ENCODE measurements at regions not wholly inside any gene's neighbourhood (a gene's known extent, or its start where the extent isn't known, plus 50 kb on each side); places are given as distances from the start of the nearest gene placed in this dataset.

GRCh38 chrX:43373032-43373431 is 283.1 kb upstream of the MAOA start:
- Histone ChIP-seq H3K4me3 (ENCODE audit: low read depth, low read length) (no peak overlapping the region), H3K9me3 (ENCODE audit: control insufficient read depth, insufficient read depth, low read depth, low read length) (no peaks in the 10 kb centered on the region), H3K36me3 (ENCODE audit: control insufficient read depth in 2 of 2, insufficient read depth in 1 of 2, low read length in 2 of 2) (no peaks in the 10 kb centered on the region), H3K4me1 (ENCODE audit: control insufficient read depth, insufficient read depth, low read length) (no peaks in the 10 kb centered on the region), H3K27ac (ENCODE audit: extremely low read depth, low read depth, low read length) (no peak overlapping the region)
- ChIA-PET CTCF (no interaction called here), POLR2A (no interaction called here)
- TF ChIP-seq ZXDB (tag by site-specific recombination; IDR thresholded peaks at IDR 0.05) (no peak), ZNF2 (tag by site-specific recombination; IDR thresholded peaks at IDR 0.05) (no peak), ZNF292 (tag by site-specific recombination; IDR thresholded peaks at IDR 0.05; ENCODE audit: borderline replicate concordance, low read depth) (no peak), ZNF114 (tag by site-specific recombination; IDR thresholded peaks at IDR 0.05) (no peak), ZNF133 (tag by site-specific recombination; IDR thresholded peaks at IDR 0.05) (no peak), ZNF670 (tag by site-specific recombination; IDR thresholded peaks at IDR 0.05; ENCODE audit: low read depth) (no peak), SETDB1 (IDR thresholded peaks at IDR 0.05; ENCODE audit: insufficient read length, low read length) (no peak), YY2 (tag by site-specific recombination; IDR thresholded peaks at IDR 0.05) (no peak), MZF1 (tag by site-specific recombination; IDR thresholded peaks at IDR 0.05; ENCODE audit: borderline replicate concordance) (no peak), ZNF621 (tag by site-specific recombination; IDR thresholded peaks at IDR 0.05) (no peak), ZNF121 (tag by site-specific recombination; IDR thresholded peaks at IDR 0.05) (no peak), ZNF214 (tag by site-specific recombination; IDR thresholded peaks at IDR 0.05; ENCODE audit: borderline replicate concordance) (no peak)
- TF ChIP-seq, protein P1, sequence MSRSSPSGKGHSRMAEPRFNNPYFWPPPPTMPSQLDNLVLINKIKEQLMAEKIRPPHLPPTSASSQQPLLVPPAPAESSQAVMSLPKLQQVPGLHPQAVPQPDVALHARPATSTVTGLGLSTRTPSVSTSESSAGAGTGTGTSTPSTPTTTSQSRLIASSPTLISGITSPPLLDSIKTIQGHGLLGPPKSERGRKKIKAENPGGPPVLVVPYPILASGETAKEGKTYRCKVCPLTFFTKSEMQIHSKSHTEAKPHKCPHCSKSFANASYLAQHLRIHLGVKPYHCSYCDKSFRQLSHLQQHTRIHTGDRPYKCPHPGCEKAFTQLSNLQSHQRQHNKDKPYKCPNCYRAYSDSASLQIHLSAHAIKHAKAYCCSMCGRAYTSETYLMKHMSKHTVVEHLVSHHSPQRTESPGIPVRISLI (tag by site-specific recombination; IDR thresholded peaks at IDR 0.05), result no peak
- TF ChIP-seq, protein P2, sequence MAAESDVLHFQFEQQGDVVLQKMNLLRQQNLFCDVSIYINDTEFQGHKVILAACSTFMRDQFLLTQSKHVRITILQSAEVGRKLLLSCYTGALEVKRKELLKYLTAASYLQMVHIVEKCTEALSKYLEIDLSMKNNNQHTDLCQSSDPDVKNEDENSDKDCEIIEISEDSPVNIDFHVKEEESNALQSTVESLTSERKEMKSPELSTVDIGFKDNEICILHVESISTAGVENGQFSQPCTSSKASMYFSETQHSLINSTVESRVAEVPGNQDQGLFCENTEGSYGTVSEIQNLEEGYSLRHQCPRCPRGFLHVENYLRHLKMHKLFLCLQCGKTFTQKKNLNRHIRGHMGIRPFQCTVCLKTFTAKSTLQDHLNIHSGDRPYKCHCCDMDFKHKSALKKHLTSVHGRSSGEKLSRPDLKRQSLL (tag by site-specific recombination; IDR thresholded peaks at IDR 0.05), result no peak
- TF ChIP-seq, protein P3, sequence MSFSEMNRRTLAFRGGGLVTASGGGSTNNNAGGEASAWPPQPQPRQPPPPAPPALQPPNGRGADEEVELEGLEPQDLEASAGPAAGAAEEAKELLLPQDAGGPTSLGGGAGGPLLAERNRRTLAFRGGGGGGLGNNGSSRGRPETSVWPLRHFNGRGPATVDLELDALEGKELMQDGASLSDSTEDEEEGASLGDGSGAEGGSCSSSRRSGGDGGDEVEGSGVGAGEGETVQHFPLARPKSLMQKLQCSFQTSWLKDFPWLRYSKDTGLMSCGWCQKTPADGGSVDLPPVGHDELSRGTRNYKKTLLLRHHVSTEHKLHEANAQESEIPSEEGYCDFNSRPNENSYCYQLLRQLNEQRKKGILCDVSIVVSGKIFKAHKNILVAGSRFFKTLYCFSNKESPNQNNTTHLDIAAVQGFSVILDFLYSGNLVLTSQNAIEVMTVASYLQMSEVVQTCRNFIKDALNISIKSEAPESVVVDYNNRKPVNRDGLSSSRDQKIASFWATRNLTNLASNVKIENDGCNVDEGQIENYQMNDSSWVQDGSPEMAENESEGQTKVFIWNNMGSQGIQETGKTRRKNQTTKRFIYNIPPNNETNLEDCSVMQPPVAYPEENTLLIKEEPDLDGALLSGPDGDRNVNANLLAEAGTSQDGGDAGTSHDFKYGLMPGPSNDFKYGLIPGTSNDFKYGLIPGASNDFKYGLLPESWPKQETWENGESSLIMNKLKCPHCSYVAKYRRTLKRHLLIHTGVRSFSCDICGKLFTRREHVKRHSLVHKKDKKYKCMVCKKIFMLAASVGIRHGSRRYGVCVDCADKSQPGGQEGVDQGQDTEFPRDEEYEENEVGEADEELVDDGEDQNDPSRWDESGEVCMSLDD (tag by site-specific recombination; IDR thresholded peaks at IDR 0.05), result no peak

DNA sequence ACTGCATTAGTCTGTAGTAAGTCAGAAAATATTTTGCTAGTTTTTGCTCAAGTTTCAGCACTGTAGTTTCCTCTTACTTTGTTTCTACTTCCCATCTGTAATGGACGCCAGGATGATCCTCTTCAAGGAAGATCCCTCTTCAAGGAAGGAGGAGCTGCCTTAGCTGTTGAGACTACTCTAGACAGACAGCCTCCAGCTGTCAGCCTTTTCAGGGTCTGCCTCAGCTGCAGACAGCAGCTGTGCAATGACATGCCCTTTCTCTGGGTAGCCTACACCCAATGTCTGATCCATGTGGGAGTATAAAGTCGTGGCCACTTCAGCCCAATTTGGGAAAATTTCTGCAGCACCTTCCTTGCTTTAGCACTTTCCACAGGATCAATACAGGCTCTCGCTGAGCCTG is 281.0 kb upstream of the MAOA start:
- H3K27ac ChIP-seq (ENCODE audit: extremely low read depth, low read depth, low read length), result no peak overlapping the region
- no peaks in the 10 kb centered on the region for H3K4me1 ChIP-seq (ENCODE audit: control insufficient read depth, insufficient read depth, low read length)
- POLR2A ChIA-PET, result no interaction called here
- CTCF ChIA-PET, result interaction anchor here (0.8 kb wide), 1 partner anchor 26 kb away, joined by 3 read pairs; no protein-coding TSS in a partner anchor
- H3K36me3 ChIP-seq (ENCODE audit: control insufficient read depth in 2 of 2, insufficient read depth in 1 of 2, low read length in 2 of 2), result no peaks in the 10 kb centered on the region
- no peak overlapping the region for H3K4me3 ChIP-seq (ENCODE audit: low read depth, low read length)
- no peaks in the 10 kb centered on the region for H3K9me3 ChIP-seq (ENCODE audit: control insufficient read depth, insufficient read depth, low read depth, low read length)
- TF ChIP-seq ZNF513 (tag by site-specific recombination; IDR thresholded peaks at IDR 0.05), result no peak
- no peak for TF ChIP-seq TSHZ1 (tag by site-specific recombination; IDR thresholded peaks at IDR 0.05; ENCODE audit: borderline replicate concordance)
- TF ChIP-seq, protein P4, sequence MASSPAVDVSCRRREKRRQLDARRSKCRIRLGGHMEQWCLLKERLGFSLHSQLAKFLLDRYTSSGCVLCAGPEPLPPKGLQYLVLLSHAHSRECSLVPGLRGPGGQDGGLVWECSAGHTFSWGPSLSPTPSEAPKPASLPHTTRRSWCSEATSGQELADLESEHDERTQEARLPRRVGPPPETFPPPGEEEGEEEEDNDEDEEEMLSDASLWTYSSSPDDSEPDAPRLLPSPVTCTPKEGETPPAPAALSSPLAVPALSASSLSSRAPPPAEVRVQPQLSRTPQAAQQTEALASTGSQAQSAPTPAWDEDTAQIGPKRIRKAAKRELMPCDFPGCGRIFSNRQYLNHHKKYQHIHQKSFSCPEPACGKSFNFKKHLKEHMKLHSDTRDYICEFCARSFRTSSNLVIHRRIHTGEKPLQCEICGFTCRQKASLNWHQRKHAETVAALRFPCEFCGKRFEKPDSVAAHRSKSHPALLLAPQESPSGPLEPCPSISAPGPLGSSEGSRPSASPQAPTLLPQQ (tag by site-specific recombination; IDR thresholded peaks at IDR 0.05), result no peak
- TF ChIP-seq ZNF140 (tag by site-specific recombination; IDR thresholded peaks at IDR 0.05), result no peak
- TF ChIP-seq ZNF121 (tag by site-specific recombination; IDR thresholded peaks at IDR 0.05), result no peak
- no peak for TF ChIP-seq ZNF701 (tag by site-specific recombination; IDR thresholded peaks at IDR 0.05)
- no peak for TF ChIP-seq SALL2 (tag by site-specific recombination; IDR thresholded peaks at IDR 0.05; ENCODE audit: borderline replicate concordance)
- no peak for TF ChIP-seq WT1 (tag by site-specific recombination; IDR thresholded peaks at IDR 0.05)
